ENCODE measurements at regions not wholly inside any gene's neighbourhood (a gene's known extent, or its start where the extent isn't known, plus 50 kb on each side); places are given as distances from the start of the nearest gene placed in this dataset.

GRCh38 chr14:71659159-71659558 lies 273.1 kb upstream of the RGS6 start:
- TF ChIP-seq CTCF (IDR thresholded peaks at IDR 0.05; ENCODE audit: insufficient read depth, low read length, poor library complexity, severe bottlenecking) (no peak), EZH2phosphoT487 (conservative IDR thresholded peaks at IDR 0.05; ENCODE audit: low read length) (no peak)

Measured in SU-DHL-6 (cell line).